T-helper 2 cell treated with Interferon-gamma antibody and Interleukin-4, amounts not matched to agents 5 μg/mL and 100 μg/mL, for 36 hours (primary cell): ENCODE measurements at regions not wholly inside any gene's neighbourhood (a gene's known extent, or its start where the extent isn't known, plus 50 kb on each side); places are given as distances from the start of the nearest gene placed in this dataset.
"Not testable (repeated sequence)": the region's sequence is repeated elsewhere in the genome, so short reads cannot be mapped to it uniquely, and the experiment has no call there.

Experiments used
- DNase-seq: peaks from one replicate; pipeline ENCODE4 v3.0.0; 2021; ENCODE audit warnings: low spot score
- H3K27ac Mint-ChIP-seq: one replicate; pipeline ENCODE4 v1.8.0; 2021; ENCODE audit warnings: mild to moderate bottlenecking, mixed read lengths
- H3K27me3 Mint-ChIP-seq: one replicate; pipeline ENCODE4 v1.8.0; 2021; ENCODE audit warnings: low read depth, mixed read lengths
- H3K36me3 Mint-ChIP-seq: one replicate; pipeline ENCODE4 v1.8.0; 2021; ENCODE audit warnings: low read depth, mixed read lengths
- H3K4me1 Mint-ChIP-seq: one replicate; pipeline ENCODE4 v1.8.0; 2021; ENCODE audit warnings: low read depth, mixed read lengths
- H3K4me3 Mint-ChIP-seq: one replicate; pipeline ENCODE4 v1.8.0; 2022; ENCODE audit warnings: mild to moderate bottlenecking, moderate library complexity, mixed read lengths
- H3K9me3 Mint-ChIP-seq: one replicate; pipeline ENCODE4 v1.8.0; 2021; ENCODE audit warnings: mixed read lengths

DNA sequence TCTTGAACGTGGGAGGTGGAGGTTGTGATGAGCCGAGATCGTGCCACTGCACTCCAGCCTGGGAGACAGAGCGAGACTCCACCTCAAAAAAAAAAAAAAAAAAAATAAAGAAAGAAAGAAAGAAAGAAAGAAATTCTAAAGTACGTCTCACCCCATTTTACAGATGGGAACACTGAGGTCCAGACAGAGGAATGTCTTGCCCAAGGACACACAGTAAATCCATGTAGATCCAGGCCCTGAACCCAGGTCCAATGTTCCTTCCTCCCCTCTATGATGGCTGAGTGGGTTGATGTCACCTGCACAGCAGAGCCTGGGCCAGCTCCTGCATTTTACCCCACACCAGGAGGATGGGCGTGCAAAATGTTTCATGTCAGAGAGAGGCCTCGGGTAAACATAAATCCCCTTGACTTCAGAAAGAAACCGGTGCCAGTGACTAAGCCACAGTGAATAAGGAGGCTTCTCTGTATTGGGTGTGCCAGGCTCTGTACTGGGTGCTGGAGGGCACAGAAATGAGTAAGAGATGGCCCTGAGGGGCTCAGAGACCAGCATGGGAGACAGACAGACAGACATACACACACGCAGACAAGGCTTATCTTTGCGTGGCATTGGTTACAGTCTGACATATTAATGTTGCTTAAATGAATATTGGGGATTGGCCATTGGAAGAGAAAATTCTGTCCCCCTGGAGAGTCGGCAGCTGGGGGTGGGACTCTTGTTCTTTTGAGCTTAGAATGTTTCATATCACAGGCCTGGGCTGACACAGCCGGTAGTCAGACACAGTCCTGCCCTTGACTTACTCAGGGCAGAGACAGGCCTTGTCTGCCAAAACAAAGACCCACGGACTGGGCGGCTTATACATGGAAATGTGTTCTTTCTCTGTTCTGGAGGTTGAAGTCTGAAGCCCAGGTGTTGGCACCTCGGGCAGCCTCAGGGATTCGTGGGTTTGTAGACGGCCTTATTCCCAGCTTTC, 105.4 kb downstream of the MIAT start:
- Mint-ChIP-seq H3K36me3 (peaks cover 6% of the 10 kb centered on the region), H3K4me1 (no peaks in the 10 kb centered on the region)

DNA sequence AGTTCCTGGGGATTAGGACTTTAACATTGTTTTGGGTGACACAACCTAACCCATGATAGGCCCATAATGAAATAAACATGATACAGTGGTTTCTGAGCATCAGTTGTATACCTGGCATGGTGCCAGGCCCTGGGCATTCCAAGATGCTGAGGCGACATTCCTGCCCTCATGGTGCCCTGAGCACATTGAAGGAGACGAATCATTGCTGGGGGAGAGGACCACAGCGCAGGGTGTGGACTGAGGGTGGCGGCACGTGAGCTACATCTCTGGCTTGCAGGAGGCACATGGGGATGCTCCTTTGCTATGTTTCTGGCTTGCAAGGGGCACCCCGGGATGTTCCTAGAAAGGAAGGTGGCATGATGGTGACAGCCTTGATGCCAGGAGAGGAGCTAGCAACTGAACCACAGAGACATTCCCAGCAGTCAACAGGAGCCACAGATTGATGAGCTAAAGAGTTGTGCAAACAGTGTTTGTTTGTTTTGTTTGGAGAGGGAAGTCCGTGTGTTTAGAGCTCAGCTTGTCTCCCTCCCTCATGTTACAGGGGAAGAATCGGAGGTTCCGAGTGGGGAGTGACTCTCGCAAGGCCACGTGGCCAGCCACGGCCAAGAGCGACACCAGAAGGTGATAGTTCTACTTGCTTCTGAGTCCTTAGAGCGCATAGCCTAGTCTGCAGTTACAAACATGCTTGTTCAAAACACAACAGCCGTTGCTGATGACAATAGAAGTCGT, 106.4 kb downstream of the MIAT start:
- H3K4me3 Mint-ChIP-seq: no peak overlapping the region
- peaks cover 7% of the 10 kb centered on the region for H3K9me3 Mint-ChIP-seq
- no peak overlapping the region for H3K27ac Mint-ChIP-seq
- no peaks in the 10 kb centered on the region for H3K4me1 Mint-ChIP-seq
- DNase-seq: no peak
- peaks cover 6% of the 10 kb centered on the region for H3K36me3 Mint-ChIP-seq
- no peaks in the 10 kb centered on the region for H3K27me3 Mint-ChIP-seq

More for the DNA sequence above, 105.4 kb downstream of the MIAT start:
- peaks cover 7% of the 10 kb centered on the region for H3K9me3 Mint-ChIP-seq
- no peak for DNase-seq
- H3K4me3 Mint-ChIP-seq: no peak overlapping the region
- H3K27me3 Mint-ChIP-seq: no peaks in the 10 kb centered on the region
- H3K27ac Mint-ChIP-seq: no peak overlapping the region

DNA sequence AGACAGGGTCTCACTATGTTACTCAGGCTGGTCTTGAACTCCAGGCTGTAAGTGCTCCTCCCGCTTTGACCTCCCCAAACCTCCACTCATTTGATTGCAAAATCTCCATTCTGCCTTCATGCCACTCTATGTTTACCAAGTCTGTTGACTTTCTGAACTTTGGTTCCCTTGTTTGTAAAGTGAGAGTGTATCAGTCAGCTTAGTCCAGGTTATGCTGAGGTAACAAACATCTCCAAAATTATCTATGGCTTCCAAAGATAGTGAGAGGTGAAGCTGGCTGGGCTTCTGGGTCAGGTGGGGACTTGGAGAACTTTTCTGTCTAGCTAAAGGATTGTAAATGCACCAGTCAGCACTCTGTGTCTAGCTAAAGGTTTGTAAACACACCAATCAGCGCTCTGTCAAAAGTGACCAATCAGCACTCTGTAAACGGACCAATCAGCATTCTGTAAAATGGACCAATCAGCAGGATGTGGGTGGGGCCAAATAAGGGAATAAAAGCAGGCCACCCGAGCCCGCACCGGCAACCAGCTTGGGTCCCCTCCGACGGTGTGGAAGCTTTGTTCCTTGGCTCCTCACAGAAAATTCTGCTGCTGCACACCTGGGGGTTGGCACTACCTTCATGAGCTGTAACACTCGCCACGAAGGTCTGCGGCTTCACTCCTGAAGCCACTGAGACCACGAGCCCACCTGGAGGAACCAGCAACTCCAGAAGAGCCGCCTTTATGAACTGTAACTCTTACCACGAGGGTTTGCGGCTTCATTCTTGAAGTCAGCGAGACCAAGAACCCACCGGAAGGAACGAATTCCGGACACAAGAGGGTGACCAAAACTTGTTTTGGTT, 109.3 kb downstream of the MIAT start:
- no peak overlapping the region for H3K27ac Mint-ChIP-seq
- no peaks in the 10 kb centered on the region for H3K4me1 Mint-ChIP-seq
- H3K36me3 Mint-ChIP-seq: peaks cover 6% of the 10 kb centered on the region
- H3K4me3 Mint-ChIP-seq: no peak overlapping the region
- no peaks in the 10 kb centered on the region for H3K27me3 Mint-ChIP-seq
- no peak for DNase-seq
- peaks cover 7% of the 10 kb centered on the region for H3K9me3 Mint-ChIP-seq

DNA sequence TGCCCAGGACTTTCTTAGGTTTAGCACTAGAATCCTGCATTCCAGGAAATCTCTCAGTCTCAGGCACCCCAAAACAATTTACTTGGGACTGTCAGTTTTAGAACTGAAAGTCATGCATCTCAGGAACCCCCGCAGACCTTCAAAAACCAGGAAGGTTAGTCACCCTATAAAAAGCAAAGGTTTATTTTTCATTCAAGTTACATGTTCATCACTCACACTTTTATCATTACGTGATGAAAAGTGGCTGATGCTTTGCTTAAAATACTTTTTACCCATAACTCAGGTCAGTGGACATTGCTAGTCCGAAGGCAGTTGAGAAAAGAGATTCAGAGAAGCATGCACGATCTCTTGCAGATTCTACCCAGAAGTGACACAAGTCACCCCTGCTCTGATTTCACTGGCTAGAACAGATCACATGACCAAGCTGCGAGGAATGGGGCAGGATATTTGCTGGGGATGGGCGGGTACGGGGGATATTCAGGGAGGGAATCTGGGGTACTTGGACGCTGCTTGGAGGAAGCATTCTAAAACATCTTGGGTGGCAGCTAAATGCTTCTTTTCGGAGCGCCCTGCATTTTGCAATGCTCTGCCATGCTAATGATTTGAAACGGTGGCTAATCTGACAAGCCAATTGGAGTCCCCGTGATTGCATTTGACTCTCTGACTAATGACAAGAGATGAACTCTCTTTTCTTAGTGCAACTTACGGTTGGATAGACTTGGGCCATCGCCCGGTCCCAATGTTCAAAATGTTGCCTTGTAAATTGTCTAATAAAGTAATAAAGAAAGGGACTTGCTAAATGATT, 110.2 kb downstream of the MIAT start:
- H3K27me3 Mint-ChIP-seq: no peaks in the 10 kb centered on the region

DNA sequence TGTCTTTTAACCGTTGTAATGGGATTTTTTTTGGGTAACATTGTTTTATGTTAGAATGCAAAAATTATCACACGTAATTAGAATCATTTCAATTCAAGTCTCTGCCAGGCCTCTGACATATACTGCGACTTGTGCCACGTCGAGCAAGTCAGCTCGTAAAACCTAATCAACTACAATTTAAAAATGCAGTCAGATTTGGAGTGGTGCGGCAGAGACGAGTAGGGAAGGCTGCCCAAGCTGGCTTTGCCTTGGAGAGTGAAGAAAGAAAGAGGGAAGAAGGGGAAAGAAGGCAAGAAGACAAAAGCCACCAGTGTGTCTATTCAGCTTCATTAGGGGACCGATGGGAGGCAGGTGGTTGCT, 110.7 kb downstream of the MIAT start:
- H3K4me3 Mint-ChIP-seq: no peak overlapping the region

More for the DNA sequence above, 110.2 kb downstream of the MIAT start:
- no peak overlapping the region for H3K4me3 Mint-ChIP-seq
- no peaks in the 10 kb centered on the region for H3K4me1 Mint-ChIP-seq
- peaks cover 6% of the 10 kb centered on the region for H3K36me3 Mint-ChIP-seq
- H3K27ac Mint-ChIP-seq: no peak overlapping the region
- no peak for DNase-seq
- H3K9me3 Mint-ChIP-seq: peaks cover 7% of the 10 kb centered on the region

DNA sequence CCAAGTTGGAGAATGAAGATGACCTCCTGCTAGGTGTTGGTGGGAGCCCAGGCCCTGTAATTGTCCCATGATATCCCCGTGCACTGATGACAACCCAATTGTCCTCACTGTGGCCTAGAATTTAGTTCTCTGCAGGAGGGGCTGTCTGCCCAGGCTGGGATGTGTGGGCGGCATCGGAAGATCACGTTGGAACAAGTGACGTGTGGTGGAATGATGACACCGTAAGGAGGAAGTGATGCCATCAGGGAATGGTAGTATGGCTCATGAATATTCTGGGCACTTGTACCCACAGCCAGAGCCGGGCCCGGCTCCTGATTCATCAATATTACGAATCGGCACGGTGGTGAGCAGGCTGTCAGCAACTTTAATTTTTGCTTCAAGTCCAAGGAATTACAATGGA, 111.6 kb downstream of the MIAT start:
- Mint-ChIP-seq H3K27ac (no peak overlapping the region), H3K36me3 (peaks cover 6% of the 10 kb centered on the region)

More for the DNA sequence above, 110.7 kb downstream of the MIAT start:
- Mint-ChIP-seq H3K4me1 (no peaks in the 10 kb centered on the region), H3K36me3 (peaks cover 6% of the 10 kb centered on the region), H3K9me3 (peaks cover 7% of the 10 kb centered on the region), H3K27me3 (no peaks in the 10 kb centered on the region), H3K27ac (no peak overlapping the region)
- DNase-seq: no peak

DNA sequence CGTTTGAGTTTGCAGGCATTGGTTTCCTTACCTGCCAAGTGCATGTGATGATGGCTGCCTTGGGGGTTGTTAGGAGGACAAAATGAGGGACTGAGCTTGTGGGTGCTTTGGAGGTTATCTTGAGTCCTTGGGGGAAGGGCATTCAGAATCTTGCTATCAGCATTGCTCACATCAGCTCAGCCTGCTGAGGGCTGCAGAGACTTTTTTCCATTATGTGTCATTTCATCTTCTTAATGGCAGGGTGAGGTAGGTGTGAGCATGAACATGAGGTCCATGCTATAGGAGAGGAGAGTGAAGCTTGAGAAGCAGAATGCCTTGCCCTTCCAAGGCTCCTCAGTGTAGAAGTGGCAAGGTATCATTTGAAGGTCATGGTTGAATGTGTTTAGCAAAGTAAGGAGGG, 112.3 kb downstream of the MIAT start:
- H3K4me3 Mint-ChIP-seq: no peak overlapping the region
- H3K4me1 Mint-ChIP-seq: no peaks in the 10 kb centered on the region
- H3K27me3 Mint-ChIP-seq: no peaks in the 10 kb centered on the region
- no peak for DNase-seq
- H3K27ac Mint-ChIP-seq: no peak overlapping the region
- H3K36me3 Mint-ChIP-seq: peaks cover 6% of the 10 kb centered on the region
- peaks cover 7% of the 10 kb centered on the region for H3K9me3 Mint-ChIP-seq

More for the DNA sequence above, 111.6 kb downstream of the MIAT start:
- Mint-ChIP-seq H3K4me3 (no peak overlapping the region), H3K4me1 (no peaks in the 10 kb centered on the region), H3K9me3 (peaks cover 7% of the 10 kb centered on the region), H3K27me3 (no peaks in the 10 kb centered on the region)
- DNase-seq: no peak

DNA sequence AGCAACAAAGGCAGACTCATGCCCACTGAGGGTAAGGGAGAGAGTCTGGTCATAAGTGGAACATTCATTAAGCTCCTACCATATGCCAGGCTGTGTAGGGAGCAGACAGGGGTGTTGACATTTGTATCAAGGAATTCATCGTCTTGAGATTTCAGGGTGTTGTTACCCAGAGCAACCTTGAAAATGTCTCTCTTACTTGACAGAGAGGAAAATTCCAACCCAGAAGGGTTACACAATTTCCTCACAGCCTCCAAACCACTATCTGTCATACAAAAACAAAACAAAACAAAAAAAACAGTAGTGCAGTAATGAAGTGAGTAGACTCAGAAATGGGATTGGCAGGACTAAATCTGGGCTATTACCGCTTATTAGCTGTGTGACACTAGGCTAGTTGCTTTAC, 113.2 kb downstream of the MIAT start:
- Mint-ChIP-seq H3K4me3 (no peak overlapping the region), H3K27ac (no peak overlapping the region), H3K27me3 (no peaks in the 10 kb centered on the region), H3K4me1 (no peaks in the 10 kb centered on the region), H3K36me3 (peaks cover 3% of the 10 kb centered on the region), H3K9me3 (peaks cover 7% of the 10 kb centered on the region)
- no peak for DNase-seq

DNA sequence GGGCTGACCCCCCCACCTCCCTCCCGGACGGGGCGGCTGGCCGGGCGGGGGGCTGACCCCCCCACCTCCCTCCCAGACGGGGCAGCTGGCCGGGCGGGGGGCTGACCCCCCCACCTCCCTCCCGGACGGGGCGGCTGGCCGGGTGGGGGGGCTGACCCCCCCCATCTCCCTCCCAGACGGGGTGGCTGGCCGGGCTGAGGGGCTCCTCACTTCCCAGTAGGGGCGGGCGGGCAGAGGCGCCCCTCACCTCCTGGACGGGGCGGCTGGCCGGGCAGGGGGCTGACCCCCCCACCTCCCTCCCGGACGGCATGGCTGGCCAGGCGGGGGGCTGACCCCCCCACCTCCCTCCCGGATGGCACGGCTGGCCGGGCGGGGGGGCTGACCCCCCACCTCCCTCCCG, 115.7 kb downstream of the MIAT start:
- H3K9me3 Mint-ChIP-seq, DNase-seq, H3K27me3 Mint-ChIP-seq, H3K4me3 Mint-ChIP-seq, H3K27ac Mint-ChIP-seq, H3K4me1 Mint-ChIP-seq: not testable (repeated sequence)
- peaks cover 12% of the 10 kb centered on the region for H3K36me3 Mint-ChIP-seq

DNA sequence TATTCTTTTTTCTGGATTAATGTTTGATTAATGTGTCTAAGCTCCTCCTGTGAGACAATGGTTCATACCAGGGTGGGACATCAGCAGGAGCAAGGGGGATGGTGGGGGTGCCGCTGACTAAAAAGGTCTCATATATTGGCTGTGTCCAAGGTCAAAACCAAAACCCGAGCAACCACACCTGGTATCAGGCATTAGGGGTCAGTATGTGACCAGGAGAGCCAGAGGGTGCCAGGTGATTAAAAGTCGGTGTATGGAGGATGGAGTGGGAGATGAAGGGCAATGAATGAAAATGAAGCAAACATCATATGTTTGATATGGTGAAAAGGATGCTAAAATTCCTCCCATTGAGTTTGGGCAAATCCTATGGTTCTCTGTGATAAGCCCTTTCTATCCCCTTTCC, 118.0 kb downstream of the MIAT start:
- Mint-ChIP-seq H3K27ac (no peak overlapping the region), H3K27me3 (no peaks in the 10 kb centered on the region), H3K9me3 (peaks cover 6% of the 10 kb centered on the region), H3K4me1 (no peaks in the 10 kb centered on the region), H3K4me3 (no peak overlapping the region), H3K36me3 (peaks cover 29% of the 10 kb centered on the region)
- no peak for DNase-seq

DNA sequence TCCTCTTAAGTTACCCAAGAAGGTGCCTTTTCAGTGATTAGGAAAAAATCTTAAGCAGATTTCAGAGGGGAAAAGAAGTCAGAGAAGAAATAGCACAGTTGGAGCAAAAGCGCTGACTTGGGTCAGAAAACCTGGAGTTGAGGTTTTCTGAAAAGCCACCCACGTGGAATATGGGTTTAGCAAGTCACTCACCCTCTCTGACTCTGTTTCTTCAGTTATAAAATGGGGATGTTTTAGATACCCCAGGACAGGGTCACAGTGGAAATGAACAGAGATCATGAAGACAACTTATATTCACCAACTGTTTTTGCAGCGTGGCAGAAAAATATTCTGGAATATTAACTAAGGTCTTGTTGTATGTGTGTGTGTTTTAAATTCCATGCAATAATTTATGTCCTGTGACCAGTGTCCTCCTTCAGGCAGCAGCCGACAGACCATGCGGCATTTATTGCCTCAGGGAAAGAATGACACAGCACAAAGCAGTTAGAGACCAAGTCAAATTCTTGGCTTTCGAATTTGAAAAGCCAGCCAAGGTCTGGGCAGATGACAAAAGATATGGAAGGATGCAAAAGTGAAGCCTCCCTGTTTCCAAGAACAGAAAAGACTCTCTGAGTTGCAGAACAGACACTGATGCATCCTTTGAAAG, 119.9 kb downstream of the MIAT start:
- H3K27ac Mint-ChIP-seq: no peak overlapping the region
- peaks cover 34% of the 10 kb centered on the region for H3K36me3 Mint-ChIP-seq
- H3K4me3 Mint-ChIP-seq: no peak overlapping the region
- no peak for DNase-seq
- H3K9me3 Mint-ChIP-seq: peaks cover 6% of the 10 kb centered on the region
- H3K27me3 Mint-ChIP-seq: no peaks in the 10 kb centered on the region
- no peaks in the 10 kb centered on the region for H3K4me1 Mint-ChIP-seq

DNA sequence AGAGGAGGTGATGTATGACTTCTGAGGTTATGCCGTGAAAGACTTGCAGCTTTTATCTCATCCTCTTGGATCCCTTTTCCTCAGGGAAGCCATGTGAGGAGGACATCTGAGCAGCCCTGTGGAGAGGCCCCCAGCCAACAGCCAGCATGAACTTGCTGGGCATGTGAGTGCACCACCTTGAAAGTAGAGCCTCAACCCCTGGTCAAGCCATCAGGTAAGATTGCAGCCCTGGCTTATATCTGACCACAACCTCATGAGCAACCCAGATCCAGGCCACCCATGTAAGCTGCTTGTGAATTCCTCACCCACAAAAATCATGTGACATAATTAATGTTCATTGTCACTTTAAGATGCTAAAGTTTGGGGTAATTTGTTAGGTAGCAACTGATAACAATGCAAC, 121.0 kb downstream of the MIAT start:
- H3K4me1 Mint-ChIP-seq: no peaks in the 10 kb centered on the region
- no peaks in the 10 kb centered on the region for H3K27me3 Mint-ChIP-seq
- peaks cover 34% of the 10 kb centered on the region for H3K36me3 Mint-ChIP-seq
- H3K27ac Mint-ChIP-seq: no peak overlapping the region
- peaks cover 6% of the 10 kb centered on the region for H3K9me3 Mint-ChIP-seq
- H3K4me3 Mint-ChIP-seq: no peak overlapping the region
- DNase-seq: no peak

DNA sequence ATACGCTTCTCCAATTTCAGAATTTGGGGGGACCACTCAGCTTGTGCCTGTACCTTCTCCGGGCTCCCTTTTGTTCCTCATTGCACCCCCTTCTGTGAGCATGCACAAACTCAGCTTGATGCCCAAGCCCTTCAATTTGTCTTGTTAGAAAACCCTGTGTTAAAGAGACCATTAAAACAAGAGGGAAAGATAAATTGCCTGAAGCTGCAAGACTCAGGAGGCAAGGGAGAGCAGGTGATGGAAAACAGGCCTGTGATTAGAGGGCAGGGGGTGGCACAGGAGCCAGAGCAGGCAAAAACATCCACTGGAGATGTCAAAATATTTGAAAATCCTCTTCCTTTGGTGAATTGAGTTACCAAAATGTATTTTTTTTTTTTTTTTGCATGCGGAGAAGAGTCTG, 121.7 kb downstream of the MIAT start:
- H3K9me3 Mint-ChIP-seq: peaks cover 6% of the 10 kb centered on the region
- no peak overlapping the region for H3K27ac Mint-ChIP-seq
- no peaks in the 10 kb centered on the region for H3K4me1 Mint-ChIP-seq
- DNase-seq: no peak
- no peak overlapping the region for H3K4me3 Mint-ChIP-seq
- peaks cover 34% of the 10 kb centered on the region for H3K36me3 Mint-ChIP-seq
- no peaks in the 10 kb centered on the region for H3K27me3 Mint-ChIP-seq
